NCI-H2029 treated with DMSO at 0.1 percent for 48 hours (cell line): ENCODE measurements at regions not wholly inside any gene's neighbourhood (a gene's known extent, or its start where the extent isn't known, plus 50 kb on each side); places are given as distances from the start of the nearest gene placed in this dataset.

Experiments used
- DNase-seq: peaks from one replicate; lab custom pipeline; 2025; lab: John Stamatoyannopoulos, UW

- no peak for DNase-seq
Observed at GRCh38 chr2:19846567-19846966, 55.2 kb downstream of the TTC32 start.

- DNase-seq = no peak
Observed at GRCh38 chr2:19846030-19846429, 55.8 kb downstream of the TTC32 start.

- no peak for DNase-seq
Observed at GRCh38 chr2:19845323-19845920, 56.4 kb downstream of the TTC32 start.

- no peak for DNase-seq
Observed at GRCh38 chr2:19844750-19845149, 57.0 kb downstream of the TTC32 start.

- no peak for DNase-seq
Observed at GRCh38 chr2:19843992-19844515, 57.7 kb downstream of the TTC32 start.

GRCh38 chr2:19841918-19842693 is 59.7 kb downstream of the TTC32 start:
- DNase-seq = no peak

- DNase-seq = no peak
Observed at GRCh38 chr2:19839438-19839837, 62.3 kb downstream of the TTC32 start.

- no peak for DNase-seq
Observed at GRCh38 chr2:19838616-19839015, 63.2 kb downstream of the TTC32 start.

GRCh38 chr2:19837235-19837766 is 64.5 kb downstream of the TTC32 start:
- peak; percentile 24 for DNase-seq

- peak; percentile 48 for DNase-seq
Observed at GRCh38 chr2:19835781-19836281, 66.0 kb downstream of the TTC32 start.

- no peak for DNase-seq
Observed at GRCh38 chr2:19833978-19834377, 67.8 kb downstream of the TTC32 start.

- no peak for DNase-seq
Observed at GRCh38 chr2:19829672-19830071, 72.1 kb downstream of the TTC32 start.

- DNase-seq = no peak
Observed at GRCh38 chr2:19826874-19827273, 74.9 kb downstream of the TTC32 start.

GRCh38 chr2:19823507-19823906 is 78.3 kb downstream of the TTC32 start:
- DNase-seq = no peak

GRCh38 chr2:19819097-19820065 is 82.4 kb downstream of the TTC32 start:
- no peak for DNase-seq

- DNase-seq = no peak
Observed at GRCh38 chr2:19818543-19818942, 83.2 kb downstream of the TTC32 start.

GRCh38 chr2:19818039-19818438 is 83.7 kb downstream of the TTC32 start:
- DNase-seq = no peak

- no peak for DNase-seq
Observed at GRCh38 chr2:19815746-19816145, 86.0 kb downstream of the TTC32 start.

- no peak for DNase-seq
Observed at GRCh38 chr2:19812166-19812565, 89.6 kb downstream of the TTC32 start.

GRCh38 chr2:19811186-19811585 is 90.6 kb downstream of the TTC32 start:
- DNase-seq = no peak

GRCh38 chr2:19810637-19811036 is 91.1 kb downstream of the TTC32 start:
- no peak for DNase-seq

GRCh38 chr2:19810148-19810547 is 91.6 kb downstream of the TTC32 start:
- no peak for DNase-seq
